K562 (cell line): ENCODE measurements at regions not wholly inside any gene's neighbourhood (a gene's known extent, or its start where the extent isn't known, plus 50 kb on each side); places are given as distances from the start of the nearest gene placed in this dataset.

Experiments used
- ATAC-seq: fragments of 200-7000 bp; cut with Tn5 transposase; 3 replicates; pipeline ENCODE4 v1.9.1; 2020; ENCODE audit warnings: moderate library complexity
- BruUV-seq: library from RNA; stranded (reverse); fragments of 400-500 nt; replicated peaks from 2 replicates; lab custom pipeline; 2021; lab: Mats Ljungman, UMichigan
- CTCF ChIA-PET: fragments of 300-600 bp; formaldehyde crosslinking; extraction: SDS; loops from one replicate; lab custom pipeline; 2021; ENCODE audit warnings: low intra/inter-chr PET ratio; lab: Yijun Ruan, JAX
- POLR2A ChIA-PET: fragments of 300-600, 350-650 bp; sonication (Branson Sonifier 250); formaldehyde crosslinking; extraction: SDS; loops from one replicate; lab custom pipeline; 2021; ENCODE audit warnings: antibody characterized with exemption, inconsistent platforms; lab: Yijun Ruan, JAX
- DNase-seq, 4 experiments: peaks; one replicate each; pipeline versions ENCODE4 v3.0.0 to v3.0.0-alpha.2; 2011 to 2018; ENCODE audit warnings: low spot score in 3 of 4, mixed read lengths in 3 of 4; ENCODE audit errors: extremely low read depth in 1 of 4
- FAIRE-seq: peaks from 2 replicates; lab custom pipeline; 2011; peaks lifted over from hg19 to GRCh38; lab: Jason Lieb, UNC
- H2AFZ ChIP-seq: 2 replicates; pipeline ENCODE4 v1.6.0; 2011; ENCODE audit warnings: low read depth, low read length, control low read depth, inconsistent platforms
- H3K27ac ChIP-seq: fragments of 200-600 bp; 3 replicates; pipeline ENCODE4 v1.8.0; 2011; ENCODE audit warnings: low read depth, mild to moderate bottlenecking, control low read depth, inconsistent platforms, low read length, moderate library complexity, mixed read lengths; ENCODE audit errors: extremely low read depth
- H3K27me3 ChIP-seq, 2 experiments: fragments of 300-600 bp in 1 of 2; 2 replicates in 1 of 2; 3 replicates in 1 of 2; pipeline versions ENCODE4 v1.6.0 to v1.8.0; 2011; ENCODE audit warnings: inconsistent platforms in 2 of 2, low read length in 2 of 2, mild to moderate bottlenecking in 1 of 2, mixed read lengths in 1 of 2, moderate library complexity in 1 of 2; ENCODE audit not compliant: control insufficient read depth in 2 of 2, insufficient read depth in 2 of 2
- H3K36me3 ChIP-seq: fragments of 300-600 bp; 3 replicates; pipeline ENCODE4 v1.8.0; 2011; ENCODE audit warnings: mild to moderate bottlenecking, low read length, inconsistent platforms; ENCODE audit not compliant: control insufficient read depth, insufficient read depth
- H3K4me1 ChIP-seq, 2 experiments: fragments of 200-600 bp in 1 of 2; replicated peaks in 1 of 2; 2 replicates in 1 of 2; 3 replicates in 1 of 2; pipeline versions ENCODE4 v1.5.1 to v1.8.0; 2011; ENCODE audit warnings: inconsistent platforms in 2 of 2, low read length in 2 of 2, mild to moderate bottlenecking in 1 of 2, mixed read lengths in 1 of 2, moderate library complexity in 1 of 2; ENCODE audit not compliant: control insufficient read depth in 2 of 2, insufficient read depth in 2 of 2
- H3K4me2 ChIP-seq: 2 replicates; pipeline ENCODE4 v1.6.1; 2011; ENCODE audit warnings: low read length, control low read depth, inconsistent platforms, mixed read lengths; ENCODE audit not compliant: insufficient read depth
- H3K4me3 ChIP-seq: fragments of 200-600 bp; sonication (generic), shearing (Covaris generic); 2 replicates; pipeline ENCODE4 v1.5.1; 2016; ENCODE audit warnings: control low read depth, inconsistent platforms
- H3K79me2 ChIP-seq: fragments of 200-600 bp; 3 replicates; pipeline ENCODE4 v1.8.0; 2011; ENCODE audit warnings: low read length, inconsistent platforms; ENCODE audit not compliant: control insufficient read depth, insufficient read depth
- H3K9ac ChIP-seq, 2 experiments: 2 replicates each; pipeline versions ENCODE4 v1.6.0 to v1.6.1; 2011; ENCODE audit warnings: low read depth in 2 of 2, low read length in 2 of 2, control low read depth in 1 of 2, inconsistent platforms in 1 of 2, mild to moderate bottlenecking in 1 of 2, mixed read lengths in 1 of 2; ENCODE audit not compliant: insufficient read depth in 1 of 2
- H3K9me1 ChIP-seq: one replicate; pipeline ENCODE4 v1.6.0; 2011; ENCODE audit warnings: inconsistent platforms, mild to moderate bottlenecking, low read length, moderate library complexity; ENCODE audit not compliant: control insufficient read depth, insufficient read depth
- H3K9me3 ChIP-seq: replicated peaks from 2 replicates; pipeline ENCODE4 v1.5.1; 2011; ENCODE audit warnings: low read depth, low read length, inconsistent platforms; ENCODE audit not compliant: control insufficient read depth, insufficient read depth
- H4K20me1 ChIP-seq: replicated peaks from 2 replicates; pipeline ENCODE4 v1.6.1; 2011; ENCODE audit warnings: low read length, inconsistent platforms, mixed read lengths; ENCODE audit not compliant: control insufficient read depth, insufficient read depth
- ARHGAP35 ChIP-seq: fragments of 450-650 bp; IDR thresholded peaks from 2 replicates; pipeline ENCODE4 v1.6.1; 2018; ENCODE audit not compliant: partially characterized antibody
- GTF2E2 ChIP-seq: fragments of 200-800 bp; sonication (Bioruptor generic); IDR thresholded peaks from 2 replicates; pipeline ENCODE4 v1.6.1; 2016; ENCODE audit warnings: missing genetic modification characterization, missing compliant biosample characterization
- HNRNPL ChIP-seq: fragments of 200-400 bp; formaldehyde crosslinking; IDR thresholded peaks from 2 replicates; pipeline ENCODE4 v1.6.1; 2017; ENCODE audit warnings: low read depth, mild to moderate bottlenecking, low read length
- MEIS2 ChIP-seq: fragments of 450-650 bp; IDR thresholded peaks from 2 replicates; pipeline ENCODE4 v1.6.1; 2014; ENCODE audit warnings: mild to moderate bottlenecking; ENCODE audit not compliant: partially characterized antibody
- NFE2L1 ChIP-seq: fragments of 450-650 bp; IDR thresholded peaks from 2 replicates; pipeline ENCODE4 v1.6.1; 2016; ENCODE audit warnings: missing genetic modification characterization, low read depth, mild to moderate bottlenecking, missing compliant biosample characterization, moderate library complexity, borderline replicate concordance
- RBBP5 ChIP-seq: fragments of 200-600 bp; sonication (generic); IDR thresholded peaks from 2 replicates; pipeline ENCODE4 v1.6.1; 2012; ENCODE audit warnings: borderline replicate concordance, mild to moderate bottlenecking, low read length, control low read depth, inconsistent platforms; ENCODE audit not compliant: insufficient read depth, poor library complexity, severe bottlenecking
- REST ChIP-seq, 2 experiments: fragments of 450-650 bp; formaldehyde crosslinking in 1 of 2; IDR thresholded peaks; 2 replicates each; pipeline versions ENCODE4 v1.4.0 to v1.6.1; 2014 to 2020; ENCODE audit warnings: mild to moderate bottlenecking in 2 of 2, borderline replicate concordance in 1 of 2, low read depth in 1 of 2
- SETDB1 ChIP-seq: IDR thresholded peaks from one replicate; pipeline ENCODE4 v1.6.1; 2012; ENCODE audit warnings: low read length, control low read depth, inconsistent platforms
- SMAD2 ChIP-seq: fragments of 150-350 bp; IDR thresholded peaks from 2 replicates; pipeline ENCODE4 v1.6.1; 2014; ENCODE audit warnings: low read depth, mild to moderate bottlenecking, low read length
- TFAM ChIP-seq: fragments of 250-450 bp; sonication (Bioruptor Pico); conservative IDR thresholded peaks from 2 replicates; pipeline ENCODE4 v1.5.0; 2021; ENCODE audit warnings: mild to moderate bottlenecking, moderate library complexity
- WGBS: fragments of 100-300 bp; shearing (Covaris generic); methylation state at CpG from one replicate; pipeline ENCODE4 v1.1.6; 2016; ENCODE audit warnings: low coverage, mixed read lengths; ENCODE audit not compliant: insufficient coverage; ENCODE audit errors: missing lambda C conversion rate; 5-methylcytosine and 5-hydroxymethylcytosine counted together
- in situ Hi-C: fragments of 300-500 bp; cut with MboI; formaldehyde crosslinking; loops from 4 replicates; pipeline ENCODE4 v1.15.0; 2018; ENCODE audit warnings: inconsistent platforms, mixed read lengths
- intact Hi-C: fragments of 100-400 bp; cut with micrococcal nuclease; formaldehyde crosslinking; loops from 2 replicates; pipeline ENCODE4 v1.14.2; 2022
- TF ChIP-seq, protein P1 (sequence below), 2 experiments: fragments of 250-450 bp in 1 of 2; fragments of 450-650 bp in 1 of 2; sonication (Bioruptor Pico) in 1 of 2; IDR thresholded peaks; 2 replicates each; pipeline versions ENCODE4 v1.6.1 to v1.8.0; 2016 to 2021; ENCODE audit warnings: mild to moderate bottlenecking in 2 of 2, moderate library complexity in 2 of 2, missing compliant biosample characterization in 1 of 2, missing genetic modification characterization in 1 of 2
- TF ChIP-seq, protein P2 (sequence below): fragments of 250-450 bp; sonication (Bioruptor Pico); IDR thresholded peaks from 2 replicates; pipeline ENCODE4 v1.8.0; 2021; ENCODE audit warnings: borderline replicate concordance, mild to moderate bottlenecking, moderate library complexity; ENCODE audit not compliant: poor library complexity, severe bottlenecking

DNA sequence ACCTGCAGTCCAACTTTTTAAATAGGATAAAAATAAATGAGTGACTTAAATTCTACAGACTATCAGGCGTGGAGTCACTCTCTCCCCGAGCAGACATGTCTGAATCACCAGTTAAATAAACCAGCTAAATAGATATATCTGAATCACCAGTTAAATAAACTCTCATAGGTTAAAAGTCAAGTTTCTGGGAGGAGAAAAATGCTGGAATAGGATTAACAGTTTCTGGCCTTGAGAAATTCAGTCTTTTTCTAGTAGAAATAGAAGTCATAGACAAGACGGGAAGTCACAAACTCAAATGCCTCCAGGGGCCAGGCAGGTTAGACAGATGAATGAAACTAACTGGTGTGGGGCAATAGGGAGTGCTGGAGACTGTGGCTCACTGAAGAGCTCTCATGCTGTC lies 258.6 kb upstream of the TMEM132C start:
- no peaks in the 10 kb centered on the region for H4K20me1 ChIP-seq
- TF ChIP-seq RBBP5 (no peak), GTF2E2 (tag) (no peak), SMAD2 (no peak), REST (IDR thresholded peaks at IDR 0.05; ENCODE audit: borderline replicate concordance) (no peak), REST (CRISPR knock-in tag; IDR thresholded peaks at IDR 0.05; ENCODE audit: low read depth) (no peak), ARHGAP35 (no peak), SETDB1 (no peak), MEIS2 (no peak), NFE2L1 (tag) (no peak), TFAM (CRISPR knock-in tag) (no peak), HNRNPL (no peak)
- TF ChIP-seq, protein P1, sequence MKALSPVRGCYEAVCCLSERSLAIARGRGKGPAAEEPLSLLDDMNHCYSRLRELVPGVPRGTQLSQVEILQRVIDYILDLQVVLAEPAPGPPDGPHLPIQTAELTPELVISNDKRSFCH (CRISPR knock-in tag; IDR thresholded peaks at IDR 0.05): no peak
- TF ChIP-seq, protein P1 (tag; IDR thresholded peaks at IDR 0.05): no peak
- TF ChIP-seq, protein P2, sequence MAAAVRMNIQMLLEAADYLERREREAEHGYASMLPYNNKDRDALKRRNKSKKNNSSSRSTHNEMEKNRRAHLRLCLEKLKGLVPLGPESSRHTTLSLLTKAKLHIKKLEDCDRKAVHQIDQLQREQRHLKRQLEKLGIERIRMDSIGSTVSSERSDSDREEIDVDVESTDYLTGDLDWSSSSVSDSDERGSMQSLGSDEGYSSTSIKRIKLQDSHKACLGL (CRISPR knock-in tag): no peak
- intact Hi-C loops (no loop called here), in situ Hi-C loops (no loop called here)
- WGBS: 2% methylated on average over 3 of the region's 3 CpGs
- H3K9ac ChIP-seq: no peak overlapping the region
- no peaks in the 10 kb centered on the region for H3K4me1 ChIP-seq
- no peaks in the 10 kb centered on the region for H3K9me1 ChIP-seq
- no peaks in the 10 kb centered on the region; the same call in 1 of the 2 replicates for H3K9me3 ChIP-seq
- ATAC-seq: no peak
- POLR2A ChIA-PET: no interaction called here
- FAIRE-seq: no peak
- H2AFZ ChIP-seq: no peak overlapping the region
- no TSS peak for BruUV-seq
- CTCF ChIA-PET: no interaction called here
- DNase-seq: no peak
- no peaks in the 10 kb centered on the region for H3K79me2 ChIP-seq
- H3K27ac ChIP-seq: no peak overlapping the region
- no peaks in the 10 kb centered on the region for H3K36me3 ChIP-seq
- no peak overlapping the region for H3K4me2 ChIP-seq
- H3K4me3 ChIP-seq: no peak overlapping the region
- H3K27me3 ChIP-seq: no peaks in the 10 kb centered on the region
